WTC11 (cell line): ENCODE measurements at regions not wholly inside any gene's neighbourhood (a gene's known extent, or its start where the extent isn't known, plus 50 kb on each side); places are given as distances from the start of the nearest gene placed in this dataset.

Source experiments
- AFF4 ChIP-seq: sonication (generic); formaldehyde crosslinking; IDR thresholded peaks from 2 replicates; pipeline ENCODE4 v1.8.1; 2023; ENCODE audit warnings: mild to moderate bottlenecking, missing genetic modification reagents, borderline replicate concordance
- CBFB ChIP-seq: sonication (generic); formaldehyde crosslinking; IDR thresholded peaks from 2 replicates; pipeline ENCODE4 v1.8.1; 2022; ENCODE audit warnings: mild to moderate bottlenecking, low read depth, missing genetic modification reagents
- CREB1 ChIP-seq: sonication (generic); formaldehyde crosslinking; IDR thresholded peaks from 2 replicates; pipeline ENCODE4 v1.8.0; 2023; ENCODE audit warnings: mild to moderate bottlenecking, missing genetic modification reagents
- CREM ChIP-seq: sonication (generic); formaldehyde crosslinking; IDR thresholded peaks from 2 replicates; pipeline ENCODE4 v1.8.1; 2022; ENCODE audit warnings: mild to moderate bottlenecking, missing genetic modification reagents, moderate library complexity
- CTCF ChIP-seq: fragments of 200-600 bp; IDR thresholded peaks from 2 replicates; pipeline ENCODE4 v1.8.0; 2022; ENCODE audit warnings: antibody characterized with exemption
- ETV6 ChIP-seq: sonication (generic); formaldehyde crosslinking; IDR thresholded peaks from 2 replicates; pipeline ENCODE4 v1.8.1; 2022; ENCODE audit warnings: mild to moderate bottlenecking, missing genetic modification reagents
- IRF2 ChIP-seq: sonication (generic); formaldehyde crosslinking; IDR thresholded peaks from 2 replicates; pipeline ENCODE4 v1.8.0; 2022; ENCODE audit warnings: low read depth, missing genetic modification reagents, borderline replicate concordance
- MAX ChIP-seq: sonication (generic); formaldehyde crosslinking; IDR thresholded peaks from 2 replicates; pipeline ENCODE4 v1.8.0; 2022; ENCODE audit warnings: mild to moderate bottlenecking, missing genetic modification reagents
- MYBL2 ChIP-seq: sonication (generic); formaldehyde crosslinking; IDR thresholded peaks from 2 replicates; pipeline ENCODE4 v1.8.1; 2023; ENCODE audit warnings: mild to moderate bottlenecking, moderate library complexity, missing genetic modification reagents
- NFYB ChIP-seq: sonication (generic); formaldehyde crosslinking; conservative IDR thresholded peaks from 2 replicates; pipeline ENCODE4 v1.8.0; 2022; ENCODE audit warnings: low read depth, missing genetic modification reagents
- TP53 ChIP-seq: sonication (generic); formaldehyde crosslinking; IDR thresholded peaks from 2 replicates; pipeline ENCODE4 v1.8.1; 2023; ENCODE audit warnings: mild to moderate bottlenecking, missing genetic modification reagents
- USF2 ChIP-seq: sonication (generic); formaldehyde crosslinking; IDR thresholded peaks from 2 replicates; pipeline ENCODE4 v1.8.1; 2023; ENCODE audit warnings: mild to moderate bottlenecking, missing genetic modification reagents, moderate library complexity

- no peak for TF ChIP-seq AFF4 (CRISPR knock-in tag)
- TF ChIP-seq CTCF, result no peak
- TF ChIP-seq USF2, result no peak
- TF ChIP-seq TP53, result no peak
- TF ChIP-seq CBFB (CRISPR knock-in tag), result no peak
- TF ChIP-seq MAX (CRISPR knock-in tag), result no peak
- no peak for TF ChIP-seq CREB1 (CRISPR knock-in tag)
- TF ChIP-seq NFYB (CRISPR knock-in tag), result no peak
- no peak for TF ChIP-seq CREM (CRISPR knock-in tag)
- no peak for TF ChIP-seq ETV6 (CRISPR knock-in tag)
- no peak for TF ChIP-seq MYBL2 (CRISPR knock-in tag)
- TF ChIP-seq IRF2, result no peak
Observed at GRCh38 chr1:201732351-201732750, 96.6 kb upstream of the IPO9 start.
